HCT116 (cell line): ENCODE measurements at regions not wholly inside any gene's neighbourhood (a gene's known extent, or its start where the extent isn't known, plus 50 kb on each side); places are given as distances from the start of the nearest gene placed in this dataset.

Source experiments
- ATAC-seq: fragments of 200-7000 bp; cut with Tn5 transposase; 2 replicates; pipeline ENCODE4 v1.9.1; 2020; ENCODE audit warnings: mild to moderate bottlenecking, moderate library complexity
- BruUV-seq: library from RNA; stranded (reverse); fragments of 400-500 nt; replicated peaks from 2 replicates; lab custom pipeline; 2021; lab: Mats Ljungman, UMichigan
- CTCF ChIA-PET: fragments of 300-600 bp; sonication (Branson Sonifier 250); formaldehyde crosslinking; loops from one replicate; lab custom pipeline; 2021; ENCODE audit warnings: antibody characterized with exemption; lab: Charles Lee
- POLR2A ChIA-PET: fragments of 300-600, 350-600 bp; sonication (Branson Sonifier 250); formaldehyde crosslinking; loops from one replicate; lab custom pipeline; 2021; ENCODE audit warnings: antibody characterized with exemption; lab: Charles Lee
- RAD21 ChIA-PET, 2 experiments: fragments of 300-600 bp; sonication (Branson Sonifier 250); formaldehyde crosslinking; loops; one replicate each; lab custom pipeline; 2023; ENCODE audit warnings: low total read pairs in 2 of 2; ENCODE audit not compliant: uncharacterized antibody in 2 of 2, unreplicated experiment in 2 of 2, low non-redundant PET in 1 of 2; lab: Charles Lee
- DNase-seq: peaks from one replicate; pipeline ENCODE4 v3.0.0-alpha.2; 2010; ENCODE audit warnings: low read depth, low spot score
- H2AFZ ChIP-seq: fragments of 200-600 bp; shearing (Covaris generic), sonication (generic); 2 replicates; pipeline ENCODE4 v1.6.1; 2017; ENCODE audit warnings: low read depth, mixed run types, mixed read lengths, antibody characterized with exemption, low read length; ENCODE audit not compliant: poor library complexity, severe bottlenecking
- H3K27ac ChIP-seq: 2 replicates; pipeline ENCODE4 v1.5.1; 2012; ENCODE audit warnings: low read depth, low read length
- H3K27me3 ChIP-seq: fragments of 200-600 bp; sonication (generic); 2 replicates; pipeline ENCODE4 v1.6.1; 2016; ENCODE audit warnings: mixed run types, low read length, mixed read lengths; ENCODE audit not compliant: insufficient read depth
- H3K36me3 ChIP-seq, 2 experiments: fragments of 200-500 bp in 1 of 2; fragments of 200-600 bp in 1 of 2; sonication (Bioruptor generic) in 1 of 2; sonication (generic) in 1 of 2; 2 replicates each; pipeline versions ENCODE4 v1.5.1 to v1.6.1; 2014 to 2016; ENCODE audit warnings: low read length in 2 of 2, inconsistent platforms in 1 of 2, mixed read lengths in 1 of 2, mixed run types in 1 of 2; ENCODE audit not compliant: insufficient read depth in 2 of 2, control insufficient read depth in 1 of 2
- H3K4me1 ChIP-seq, 2 experiments: fragments of 200-600 bp in 1 of 2; sonication (generic) in 1 of 2; 2 replicates each; pipeline versions ENCODE4 v1.5.1 to v1.6.1; 2012 to 2017; ENCODE audit warnings: low read length in 2 of 2, inconsistent platforms in 1 of 2, mild to moderate bottlenecking in 1 of 2, mixed read lengths in 1 of 2, mixed run types in 1 of 2, moderate library complexity in 1 of 2; ENCODE audit not compliant: insufficient read depth in 2 of 2, control insufficient read depth in 1 of 2
- H3K4me2 ChIP-seq: fragments of 200-600 bp; sonication (generic); 2 replicates; pipeline ENCODE4 v1.6.1; 2017; ENCODE audit warnings: mixed run types, low read length, mixed read lengths
- H3K4me3 ChIP-seq, 2 experiments: fragments of 200-600 bp in 1 of 2; sonication (generic) in 1 of 2; replicated peaks in 1 of 2; 2 replicates each; pipeline ENCODE4 v1.5.1; 2011 to 2016; ENCODE audit warnings: low read length in 2 of 2, control low read depth in 1 of 2, low read depth in 1 of 2, mild to moderate bottlenecking in 1 of 2, mixed read lengths in 1 of 2, mixed run types in 1 of 2
- H3K79me2 ChIP-seq: fragments of 200-600 bp; sonication (generic); 2 replicates; pipeline ENCODE4 v1.6.1; 2017; ENCODE audit warnings: mild to moderate bottlenecking, mixed run types, low read length, moderate library complexity, mixed read lengths; ENCODE audit not compliant: insufficient read depth
- H3K9ac ChIP-seq: fragments of 200-600 bp; sonication (generic); 2 replicates; pipeline ENCODE4 v1.6.1; 2016; ENCODE audit warnings: low read length, mixed read lengths
- H3K9me2 ChIP-seq: fragments of 200-600 bp; sonication (generic), shearing (Covaris generic); 2 replicates; pipeline ENCODE4 v1.6.1; 2017; ENCODE audit warnings: mixed run types, mild to moderate bottlenecking, moderate library complexity; ENCODE audit not compliant: insufficient read depth
- H3K9me3 ChIP-seq, 2 experiments: fragments of 200-500 bp in 1 of 2; fragments of 200-600 bp in 1 of 2; sonication (Bioruptor generic) in 1 of 2; sonication (generic) in 1 of 2; 2 replicates each; pipeline ENCODE4 v1.6.1; 2014 to 2017; ENCODE audit warnings: low read length in 2 of 2, mixed read lengths in 2 of 2, inconsistent platforms in 1 of 2, low read depth in 1 of 2, mild to moderate bottlenecking in 1 of 2, mixed run types in 1 of 2, moderate library complexity in 1 of 2; ENCODE audit not compliant: control insufficient read depth in 1 of 2, insufficient read depth in 1 of 2
- H4K20me1 ChIP-seq: fragments of 200-600 bp; sonication (generic), shearing (Covaris generic); 2 replicates; pipeline ENCODE4 v1.6.1; 2017; ENCODE audit warnings: mixed run types, mild to moderate bottlenecking, moderate library complexity; ENCODE audit not compliant: insufficient read depth
- CEBPB ChIP-seq: IDR thresholded peaks from 2 replicates; pipeline ENCODE4 v1.6.1; 2012; ENCODE audit warnings: low read depth
- EGR1 ChIP-seq: IDR thresholded peaks from 2 replicates; pipeline ENCODE4 v1.6.1; 2012; ENCODE audit warnings: low read depth
- FOSL1 ChIP-seq: IDR thresholded peaks from 2 replicates; pipeline ENCODE4 v1.6.1; 2012; ENCODE audit warnings: low read depth
- MAX ChIP-seq: IDR thresholded peaks from 2 replicates; pipeline ENCODE4 v1.6.1; 2012
- POLR2A ChIP-seq: IDR thresholded peaks from 2 replicates; pipeline ENCODE4 v1.7.0; 2011; ENCODE audit warnings: borderline replicate concordance; ENCODE audit not compliant: insufficient read depth, insufficient read length; ENCODE audit errors: extremely low read depth
- SP1 ChIP-seq: IDR thresholded peaks from 2 replicates; pipeline ENCODE4 v1.6.1; 2012; ENCODE audit warnings: low read depth
- YY1 ChIP-seq: IDR thresholded peaks from 2 replicates; pipeline ENCODE4 v1.6.1; 2011; ENCODE audit warnings: low read length, low read depth, moderate library complexity, mild to moderate bottlenecking; ENCODE audit not compliant: insufficient replicate concordance; ENCODE audit errors: extremely low read depth
- intact Hi-C: fragments of 100-400 bp; cut with micrococcal nuclease; formaldehyde crosslinking; loops from 2 replicates; pipeline ENCODE4 v1.10.0; 2022

DNA sequence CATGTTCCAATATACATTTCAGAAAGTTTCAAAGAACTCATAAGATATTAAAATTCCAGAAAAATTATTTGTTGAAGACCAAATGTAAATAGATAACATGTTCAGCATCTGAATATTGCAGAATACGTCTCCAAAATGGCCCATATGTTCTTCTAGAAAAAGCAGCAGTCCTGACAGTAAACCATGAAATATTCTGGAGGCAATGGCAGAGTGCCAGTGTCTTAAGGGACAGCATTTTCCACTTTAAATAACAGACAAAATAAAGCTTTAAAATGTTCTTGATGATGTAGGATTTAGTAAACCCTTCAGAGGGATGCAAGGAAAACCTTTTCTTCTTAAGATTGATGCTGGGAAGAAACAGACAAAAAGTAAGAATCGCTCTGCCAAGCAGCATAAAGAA lies 721.0 kb downstream of the NR2F1-AS1 start:
- no peak overlapping the region for H3K27ac ChIP-seq
- ChIA-PET CTCF (no interaction called here), RAD21 (no interaction called here), POLR2A (no interaction called here)
- no peaks in the 10 kb centered on the region for H3K79me2 ChIP-seq
- no peak overlapping the region for H2AFZ ChIP-seq
- DNase-seq, result no peak
- H3K27me3 ChIP-seq, result no peaks in the 10 kb centered on the region
- H3K9ac ChIP-seq, result no peak overlapping the region
- H4K20me1 ChIP-seq, result no peaks in the 10 kb centered on the region
- BruUV-seq, result no TSS peak
- intact Hi-C loops, result no loop called here
- H3K4me1 ChIP-seq, result no peaks in the 10 kb centered on the region
- H3K9me3 ChIP-seq, result no peaks in the 10 kb centered on the region
- no peaks in the 10 kb centered on the region for H3K9me2 ChIP-seq
- no peak overlapping the region for H3K4me2 ChIP-seq
- TF ChIP-seq YY1, result no peak
- TF ChIP-seq FOSL1, result no peak
- TF ChIP-seq SP1, result no peak
- no peak for TF ChIP-seq CEBPB
- no peak for TF ChIP-seq EGR1
- TF ChIP-seq MAX, result no peak
- TF ChIP-seq, all 23 proteins: peak for 0
- ATAC-seq, result no peak
- Histone ChIP-seq H3K4me3 (no peak overlapping the region), H3K36me3 (no peaks in the 10 kb centered on the region)

GRCh38 chr5:92852219-92852618 lies 728.8 kb downstream of the NR2F1-AS1 start:
- H3K9me2 ChIP-seq, result peaks cover 4% of the 10 kb centered on the region; the same call in 1 of the 2 replicates
- H3K9ac ChIP-seq, result no peak overlapping the region
- ATAC-seq (no peak), DNase-seq (no peak)
- no peaks in the 10 kb centered on the region for H4K20me1 ChIP-seq
- H3K4me2 ChIP-seq, result no peak overlapping the region
- H3K27me3 ChIP-seq, result no peaks in the 10 kb centered on the region
- ChIA-PET RAD21 (no interaction called here), POLR2A (no interaction called here), CTCF (no interaction called here)
- H3K27ac ChIP-seq, result no peak overlapping the region
- no peaks in the 10 kb centered on the region for H3K79me2 ChIP-seq
- H3K36me3 ChIP-seq, result no peaks in the 10 kb centered on the region
- H3K4me3 ChIP-seq, result no peak overlapping the region
- no peaks in the 10 kb centered on the region for H3K9me3 ChIP-seq
- no peak overlapping the region for H2AFZ ChIP-seq
- TF ChIP-seq POLR2A, result no peak
- intact Hi-C loops, result no loop called here
- no peaks in the 10 kb centered on the region for H3K4me1 ChIP-seq
- BruUV-seq, result no TSS peak
